ENCODE measurements at regions not wholly inside any gene's neighbourhood (a gene's known extent, or its start where the extent isn't known, plus 50 kb on each side); places are given as distances from the start of the nearest gene placed in this dataset.

GRCh38 chrX:42535233-42535632, 242.7 kb downstream of the PPP1R2C start:
- no peak for FAIRE-seq
- Histone ChIP-seq H3K27me3 (ENCODE audit: control insufficient read depth, insufficient read depth, low read length) (no peaks in the 10 kb centered on the region), H3K36me3 (ENCODE audit: control insufficient read depth, insufficient read depth, low read length) (no peaks in the 10 kb centered on the region), H3K4me3 (ENCODE audit: low read depth, low read length) (no peak overlapping the region)
- no peak for TF ChIP-seq CTCF (IDR thresholded peaks at IDR 0.05; ENCODE audit: insufficient read depth, low read length, severe bottlenecking)
- DNase-seq (ENCODE audit: low read depth), result no peak

GRCh38 chrX:42533761-42534160, 244.2 kb downstream of the PPP1R2C start:
- Histone ChIP-seq H3K4me3 (ENCODE audit: low read depth, low read length) (no peak overlapping the region), H3K27me3 (ENCODE audit: control insufficient read depth, insufficient read depth, low read length) (no peaks in the 10 kb centered on the region), H3K36me3 (ENCODE audit: control insufficient read depth, insufficient read depth, low read length) (no peaks in the 10 kb centered on the region)
- no peak for TF ChIP-seq CTCF (IDR thresholded peaks at IDR 0.05; ENCODE audit: insufficient read depth, low read length, severe bottlenecking)
- DNase-seq (ENCODE audit: low read depth) (no peak), FAIRE-seq (no peak)

GRCh38 chrX:42531441-42531840, 246.5 kb downstream of the PPP1R2C start:
- DNase-seq (ENCODE audit: low read depth), result no peak
- H3K27me3 ChIP-seq (ENCODE audit: control insufficient read depth, insufficient read depth, low read length), result no peaks in the 10 kb centered on the region
- H3K36me3 ChIP-seq (ENCODE audit: control insufficient read depth, insufficient read depth, low read length), result no peaks in the 10 kb centered on the region
- no peak for FAIRE-seq
- H3K4me3 ChIP-seq (ENCODE audit: low read depth, low read length), result no peak overlapping the region
- TF ChIP-seq CTCF (IDR thresholded peaks at IDR 0.05; ENCODE audit: insufficient read depth, low read length, severe bottlenecking), result no peak

GRCh38 chrX:42530027-42530426, 247.9 kb downstream of the PPP1R2C start:
- TF ChIP-seq CTCF (IDR thresholded peaks at IDR 0.05; ENCODE audit: insufficient read depth, low read length, severe bottlenecking), result peak; percentile 24
- Histone ChIP-seq H3K36me3 (ENCODE audit: control insufficient read depth, insufficient read depth, low read length) (no peaks in the 10 kb centered on the region), H3K4me3 (ENCODE audit: low read depth, low read length) (no peak overlapping the region), H3K27me3 (ENCODE audit: control insufficient read depth, insufficient read depth, low read length) (no peaks in the 10 kb centered on the region)
- DNase-seq (ENCODE audit: low read depth), result peak; percentile 79
- FAIRE-seq, result no peak

GRCh38 chrX:42524379-42524778, 253.6 kb downstream of the PPP1R2C start:
- peak; percentile 41 for DNase-seq (ENCODE audit: low read depth)
- no peak for TF ChIP-seq CTCF (IDR thresholded peaks at IDR 0.05; ENCODE audit: insufficient read depth, low read length, severe bottlenecking)
- Histone ChIP-seq H3K4me3 (ENCODE audit: low read depth, low read length) (no peak overlapping the region), H3K27me3 (ENCODE audit: control insufficient read depth, insufficient read depth, low read length) (no peaks in the 10 kb centered on the region), H3K36me3 (ENCODE audit: control insufficient read depth, insufficient read depth, low read length) (no peaks in the 10 kb centered on the region)
- no peak for FAIRE-seq

GRCh38 chrX:42519666-42520231, 258.2 kb downstream of the PPP1R2C start:
- H3K36me3 ChIP-seq (ENCODE audit: control insufficient read depth, insufficient read depth, low read length), result no peaks in the 10 kb centered on the region
- no peak for FAIRE-seq
- peak; percentile 45 for DNase-seq (ENCODE audit: low read depth)
- H3K4me3 ChIP-seq (ENCODE audit: low read depth, low read length), result no peak overlapping the region
- TF ChIP-seq CTCF (IDR thresholded peaks at IDR 0.05; ENCODE audit: insufficient read depth, low read length, severe bottlenecking), result no peak
- H3K27me3 ChIP-seq (ENCODE audit: control insufficient read depth, insufficient read depth, low read length), result no peaks in the 10 kb centered on the region
